ENCODE measurements at regions not wholly inside any gene's neighbourhood (a gene's known extent, or its start where the extent isn't known, plus 50 kb on each side); places are given as distances from the start of the nearest gene placed in this dataset.

- DNase-seq = no peak
Observed at GRCh38 chr22:48704335-48704734, 1123.3 kb downstream of the BRD1 start.

GRCh38 chr22:48703265-48703941 is 1124.3 kb downstream of the BRD1 start:
- no peak for DNase-seq

- DNase-seq = no peak
Observed at GRCh38 chr22:48702573-48703264, 1125.0 kb downstream of the BRD1 start.

GRCh38 chr22:48701296-48702030 is 1126.2 kb downstream of the BRD1 start:
- no peak for DNase-seq

- DNase-seq = no peak
Observed at GRCh38 chr22:48700566-48701295, 1126.9 kb downstream of the BRD1 start.

GRCh38 chr22:48700180-48700565 is 1127.5 kb downstream of the BRD1 start:
- DNase-seq = no peak

- DNase-seq = no peak
Observed at GRCh38 chr22:48699511-48699910, 1128.2 kb downstream of the BRD1 start.

GRCh38 chr22:48698618-48699017 is 1129.1 kb downstream of the BRD1 start:
- DNase-seq = no peak

- no peak for DNase-seq
Observed at GRCh38 chr22:48697694-48698276, 1129.9 kb downstream of the BRD1 start.

GRCh38 chr22:48697223-48697622 is 1130.5 kb downstream of the BRD1 start:
- no peak for DNase-seq

- no peak for DNase-seq
Observed at GRCh38 chr22:48696371-48696770, 1131.3 kb downstream of the BRD1 start.

GRCh38 chr22:48695731-48696305 is 1131.9 kb downstream of the BRD1 start:
- no peak for DNase-seq

- DNase-seq = no peak
Observed at GRCh38 chr22:48695251-48695650, 1132.4 kb downstream of the BRD1 start.

GRCh38 chr22:48694296-48694883 is 1133.3 kb downstream of the BRD1 start:
- no peak for DNase-seq

- no peak for DNase-seq
Observed at GRCh38 chr22:48693377-48694135, 1134.1 kb downstream of the BRD1 start.

- DNase-seq = no peak
Observed at GRCh38 chr22:48692734-48693376, 1134.8 kb downstream of the BRD1 start.

- no peak for DNase-seq
Observed at GRCh38 chr22:48691431-48691851, 1136.2 kb downstream of the BRD1 start.

GRCh38 chr22:48690583-48691317 is 1136.9 kb downstream of the BRD1 start:
- no peak for DNase-seq

GRCh38 chr22:48689206-48689605 is 1138.5 kb downstream of the BRD1 start:
- DNase-seq = no peak

GRCh38 chr22:48688366-48688765 is 1139.3 kb downstream of the BRD1 start:
- no peak for DNase-seq

All from amniotic stem cell (primary cell).